Liver (tissue), 8 donors: ENCODE measurements at regions not wholly inside any gene's neighbourhood (a gene's known extent, or its start where the extent isn't known, plus 50 kb on each side); places are given as distances from the start of the nearest gene placed in this dataset.

ENCODE experiments used
- DNase-seq: peaks from one replicate; pipeline ENCODE4 v3.0.0-alpha.2; 2017; ENCODE audit warnings: low spot score
- H3K27ac ChIP-seq, 2 donors: one replicate each; pipeline ENCODE4 v1.7.0; 2013; ENCODE audit warnings: inconsistent platforms in 2 of 2, low read length in 2 of 2, control low read depth in 1 of 2, low read depth in 1 of 2, mild to moderate bottlenecking in 1 of 2
- H3K27me3 ChIP-seq, 4 donors: one replicate each; pipeline versions ENCODE4 v1.6.1 to v1.7.0; 2013; ENCODE audit warnings: low read length in 3 of 4, inconsistent platforms in 1 of 4, mild to moderate bottlenecking in 1 of 4, moderate library complexity in 1 of 4; ENCODE audit not compliant: control insufficient read depth in 4 of 4, insufficient read depth in 4 of 4
- H3K36me3 ChIP-seq, 4 donors: one replicate each; pipeline versions ENCODE4 v1.6.1 to v1.7.0; 2013; ENCODE audit warnings: low read length in 3 of 4, mild to moderate bottlenecking in 3 of 4, low read depth in 1 of 4, moderate library complexity in 1 of 4; ENCODE audit not compliant: control insufficient read depth in 4 of 4, insufficient read depth in 3 of 4
- H3K4me1 ChIP-seq, 4 donors: one replicate each; pipeline versions ENCODE4 v1.6.1 to v1.7.0; 2013; ENCODE audit warnings: low read length in 3 of 4, mild to moderate bottlenecking in 3 of 4, moderate library complexity in 1 of 4; ENCODE audit not compliant: control insufficient read depth in 4 of 4, insufficient read depth in 4 of 4
- H3K4me3 ChIP-seq, 3 donors: one replicate each; pipeline versions ENCODE4 v1.6.1 to v1.7.0; 2013; ENCODE audit warnings: low read length in 3 of 3, control low read depth in 1 of 3, low read depth in 1 of 3, mild to moderate bottlenecking in 1 of 3
- H3K9ac ChIP-seq, 2 donors: one replicate each; pipeline ENCODE4 v1.7.0; 2013; ENCODE audit warnings: low read length in 2 of 2, mild to moderate bottlenecking in 2 of 2, moderate library complexity in 2 of 2, control low read depth in 1 of 2, low read depth in 1 of 2
- H3K9me3 ChIP-seq, 4 donors: one replicate each; pipeline versions ENCODE4 v1.6.1 to v1.7.0; 2013; ENCODE audit warnings: low read length in 3 of 4; ENCODE audit not compliant: control insufficient read depth in 4 of 4
- EGR1 ChIP-seq, 2 donors: IDR thresholded peaks; 2 replicates each; pipeline ENCODE4 v1.6.1; 2016 to 2018; ENCODE audit warnings: antibody characterized with exemption in 2 of 2, low read depth in 2 of 2
- FOXA1 ChIP-seq: IDR thresholded peaks from 2 replicates; pipeline ENCODE4 v1.6.1; 2016; ENCODE audit warnings: antibody characterized with exemption
- FOXA2 ChIP-seq: IDR thresholded peaks from 2 replicates; pipeline ENCODE4 v1.6.1; 2016; ENCODE audit warnings: antibody characterized with exemption
- GABPA ChIP-seq, 2 donors: IDR thresholded peaks in 1 of 2; conservative IDR thresholded peaks in 1 of 2; 2 replicates each; pipeline ENCODE4 v1.6.1; 2016; ENCODE audit warnings: antibody characterized with exemption in 2 of 2, mild to moderate bottlenecking in 1 of 2, moderate library complexity in 1 of 2
- HNF4A ChIP-seq, 2 donors: conservative IDR thresholded peaks; 2 replicates each; pipeline ENCODE4 v1.6.1; 2016; ENCODE audit warnings: antibody characterized with exemption in 2 of 2, mild to moderate bottlenecking in 2 of 2
- HNF4G ChIP-seq: IDR thresholded peaks from 2 replicates; pipeline ENCODE4 v1.6.1; 2016; ENCODE audit warnings: antibody characterized with exemption
- MAX ChIP-seq: IDR thresholded peaks from 2 replicates; pipeline ENCODE4 v1.6.1; 2016; ENCODE audit warnings: antibody characterized with exemption
- NR2F2 ChIP-seq: IDR thresholded peaks from 2 replicates; pipeline ENCODE4 v1.6.1; 2016; ENCODE audit warnings: antibody characterized with exemption
- SP1 ChIP-seq: IDR thresholded peaks from 2 replicates; pipeline ENCODE4 v1.6.1; 2018; ENCODE audit warnings: antibody characterized with exemption, mild to moderate bottlenecking
- YY1 ChIP-seq: IDR thresholded peaks from 2 replicates; pipeline ENCODE4 v1.6.1; 2016; ENCODE audit warnings: antibody characterized with exemption, mild to moderate bottlenecking
- ZBTB33 ChIP-seq: IDR thresholded peaks from 2 replicates; pipeline ENCODE4 v1.6.1; 2016; ENCODE audit warnings: antibody characterized with exemption
- WGBS: extraction: QIAGEN DNeasy Blood & Tissue Kit; methylation state at CpG from one replicate; pipeline ENCODE4 v1.1.7; 2013; 5-methylcytosine and 5-hydroxymethylcytosine counted together
- TF ChIP-seq, protein P1 (sequence below): fragments of 150-350 bp; IDR thresholded peaks from 2 replicates; pipeline ENCODE4 v1.5.1; 2017; ENCODE audit warnings: improper control_type of control experiment, low read depth, low read length; ENCODE audit not compliant: missing input control
- TF ChIP-seq, protein P2 (sequence below): IDR thresholded peaks from 2 replicates; pipeline ENCODE4 v1.6.1; 2016; ENCODE audit warnings: antibody characterized with exemption, mild to moderate bottlenecking
- donor health status: healthy.
- donor health status: healthy.
- donor health status: healthy.
- donor health status: healthy.
- donor health status: healthy.

GRCh38 chr4:24643774-24644520 lies 59.6 kb upstream of the DHX15 start:
- WGBS, result 85% methylated on average over 8 of the region's 8 CpGs
- Histone ChIP-seq H3K4me3 (no peak overlapping the region), H3K36me3 (no peaks in the 10 kb centered on the region), H3K4me1 (no peaks in the 10 kb centered on the region), H3K27me3 (no peaks in the 10 kb centered on the region), H3K27ac (no peak overlapping the region), H3K9me3 (no peaks in the 10 kb centered on the region), H3K9ac (no peak overlapping the region)
- TF ChIP-seq NR2F2, result no peak
- TF ChIP-seq FOXA1, result no peak
- TF ChIP-seq GABPA (IDR thresholded peaks at IDR 0.05 in 1 of 2, conservative IDR thresholded peaks at IDR 0.05 in 1 of 2), result no peak
- TF ChIP-seq, protein P1, sequence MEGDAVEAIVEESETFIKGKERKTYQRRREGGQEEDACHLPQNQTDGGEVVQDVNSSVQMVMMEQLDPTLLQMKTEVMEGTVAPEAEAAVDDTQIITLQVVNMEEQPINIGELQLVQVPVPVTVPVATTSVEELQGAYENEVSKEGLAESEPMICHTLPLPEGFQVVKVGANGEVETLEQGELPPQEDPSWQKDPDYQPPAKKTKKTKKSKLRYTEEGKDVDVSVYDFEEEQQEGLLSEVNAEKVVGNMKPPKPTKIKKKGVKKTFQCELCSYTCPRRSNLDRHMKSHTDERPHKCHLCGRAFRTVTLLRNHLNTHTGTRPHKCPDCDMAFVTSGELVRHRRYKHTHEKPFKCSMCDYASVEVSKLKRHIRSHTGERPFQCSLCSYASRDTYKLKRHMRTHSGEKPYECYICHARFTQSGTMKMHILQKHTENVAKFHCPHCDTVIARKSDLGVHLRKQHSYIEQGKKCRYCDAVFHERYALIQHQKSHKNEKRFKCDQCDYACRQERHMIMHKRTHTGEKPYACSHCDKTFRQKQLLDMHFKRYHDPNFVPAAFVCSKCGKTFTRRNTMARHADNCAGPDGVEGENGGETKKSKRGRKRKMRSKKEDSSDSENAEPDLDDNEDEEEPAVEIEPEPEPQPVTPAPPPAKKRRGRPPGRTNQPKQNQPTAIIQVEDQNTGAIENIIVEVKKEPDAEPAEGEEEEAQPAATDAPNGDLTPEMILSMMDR, result no peak
- TF ChIP-seq YY1, result no peak
- no peak for TF ChIP-seq FOXA2
- no peak for TF ChIP-seq HNF4G
- TF ChIP-seq EGR1 (IDR thresholded peaks at IDR 0.05; ENCODE audit: low read depth in 2 of 2), result no peak
- TF ChIP-seq, protein P2, sequence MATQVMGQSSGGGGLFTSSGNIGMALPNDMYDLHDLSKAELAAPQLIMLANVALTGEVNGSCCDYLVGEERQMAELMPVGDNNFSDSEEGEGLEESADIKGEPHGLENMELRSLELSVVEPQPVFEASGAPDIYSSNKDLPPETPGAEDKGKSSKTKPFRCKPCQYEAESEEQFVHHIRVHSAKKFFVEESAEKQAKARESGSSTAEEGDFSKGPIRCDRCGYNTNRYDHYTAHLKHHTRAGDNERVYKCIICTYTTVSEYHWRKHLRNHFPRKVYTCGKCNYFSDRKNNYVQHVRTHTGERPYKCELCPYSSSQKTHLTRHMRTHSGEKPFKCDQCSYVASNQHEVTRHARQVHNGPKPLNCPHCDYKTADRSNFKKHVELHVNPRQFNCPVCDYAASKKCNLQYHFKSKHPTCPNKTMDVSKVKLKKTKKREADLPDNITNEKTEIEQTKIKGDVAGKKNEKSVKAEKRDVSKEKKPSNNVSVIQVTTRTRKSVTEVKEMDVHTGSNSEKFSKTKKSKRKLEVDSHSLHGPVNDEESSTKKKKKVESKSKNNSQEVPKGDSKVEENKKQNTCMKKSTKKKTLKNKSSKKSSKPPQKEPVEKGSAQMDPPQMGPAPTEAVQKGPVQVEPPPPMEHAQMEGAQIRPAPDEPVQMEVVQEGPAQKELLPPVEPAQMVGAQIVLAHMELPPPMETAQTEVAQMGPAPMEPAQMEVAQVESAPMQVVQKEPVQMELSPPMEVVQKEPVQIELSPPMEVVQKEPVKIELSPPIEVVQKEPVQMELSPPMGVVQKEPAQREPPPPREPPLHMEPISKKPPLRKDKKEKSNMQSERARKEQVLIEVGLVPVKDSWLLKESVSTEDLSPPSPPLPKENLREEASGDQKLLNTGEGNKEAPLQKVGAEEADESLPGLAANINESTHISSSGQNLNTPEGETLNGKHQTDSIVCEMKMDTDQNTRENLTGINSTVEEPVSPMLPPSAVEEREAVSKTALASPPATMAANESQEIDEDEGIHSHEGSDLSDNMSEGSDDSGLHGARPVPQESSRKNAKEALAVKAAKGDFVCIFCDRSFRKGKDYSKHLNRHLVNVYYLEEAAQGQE, result no peak
- no peak for TF ChIP-seq SP1
- TF ChIP-seq HNF4A (conservative IDR thresholded peaks at IDR 0.05), result no peak
- no peak for DNase-seq

- H3K27me3 ChIP-seq, result no peaks in the 10 kb centered on the region
- H3K27ac ChIP-seq, result no peak overlapping the region
- TF ChIP-seq EGR1 (IDR thresholded peaks at IDR 0.05; ENCODE audit: low read depth in 2 of 2), result no peak
- TF ChIP-seq ZBTB33, result no peak
- no peak for TF ChIP-seq MAX
- TF ChIP-seq, protein P2, result no peak
- TF ChIP-seq GABPA (IDR thresholded peaks at IDR 0.05 in 1 of 2, conservative IDR thresholded peaks at IDR 0.05 in 1 of 2), result no peak
- no peaks in the 10 kb centered on the region for H3K9me3 ChIP-seq
- WGBS, result 78% methylated on average over 6 of the region's 6 CpGs
- no peak for DNase-seq
- H3K4me3 ChIP-seq, result no peak overlapping the region
- no peaks in the 10 kb centered on the region for H3K36me3 ChIP-seq
- no peaks in the 10 kb centered on the region for H3K4me1 ChIP-seq
- no peak overlapping the region for H3K9ac ChIP-seq
Measured at GRCh38 chr4:24644983-24645764, 60.8 kb upstream of the DHX15 start.
